ENCODE measurements at regions not wholly inside any gene's neighbourhood (a gene's known extent, or its start where the extent isn't known, plus 50 kb on each side); places are given as distances from the start of the nearest gene placed in this dataset.

DNA sequence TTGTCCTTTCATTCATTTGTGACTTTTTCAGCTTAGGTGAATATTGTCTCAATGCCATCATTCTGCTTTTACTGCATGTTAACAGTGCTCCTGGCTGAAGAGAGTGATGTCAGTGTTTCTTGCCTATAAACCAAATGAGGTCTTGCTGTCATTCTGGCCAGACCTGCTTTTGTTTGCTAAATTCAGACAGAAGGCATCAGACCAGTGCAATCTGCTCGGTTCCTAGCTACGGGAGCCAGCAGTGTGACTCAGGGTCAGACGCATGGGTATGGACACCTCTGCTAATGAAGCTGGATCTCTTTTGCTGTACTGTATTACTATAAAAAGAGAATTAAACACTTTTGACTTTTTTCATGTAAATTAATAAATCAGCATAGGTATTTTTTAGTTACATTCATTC lies 178.9 kb downstream of the TMEM182 start:
- Histone ChIP-seq H3F3A (replicated peaks; ENCODE audit: low read depth) (no peaks in the 10 kb centered on the region), H3K27me3 (ENCODE audit: insufficient read depth) (no peaks in the 10 kb centered on the region), H3K36me3 (ENCODE audit: insufficient read depth) (no peaks in the 10 kb centered on the region), H3K79me2 (replicated peaks; ENCODE audit: insufficient read depth) (no peaks in the 10 kb centered on the region), H3K4me3 (no peak overlapping the region), H3K27ac (ENCODE audit: low read depth) (no peak overlapping the region), H2AFZ (no peak overlapping the region), H3K9me2 (ENCODE audit: insufficient read depth) (no peaks in the 10 kb centered on the region), H4K20me1 (replicated peaks; ENCODE audit: insufficient read depth) (no peaks in the 10 kb centered on the region), H3K4me1 (ENCODE audit: insufficient read depth) (no peaks in the 10 kb centered on the region), H3K4me2 (no peak overlapping the region)
- ATAC-seq: no peak
- Mint-ChIP-seq H3K9me3 (no peaks in the 10 kb centered on the region; the same call in 1 of the 3 replicates), H3K27ac (no peak overlapping the region), H3K27me3 (ENCODE audit: insufficient read depth, low read depth, poor library complexity) (peaks cover 2% of the 10 kb centered on the region), H3K4me1 (no peaks in the 10 kb centered on the region; the same call in 2 of the 3 replicates), H3K36me3 (ENCODE audit: low read depth) (no peaks in the 10 kb centered on the region), H3K4me3 (no peak overlapping the region)
- no peak for DNase-seq (ENCODE audit: low spot score)
- TF ChIP-seq, protein P1, sequence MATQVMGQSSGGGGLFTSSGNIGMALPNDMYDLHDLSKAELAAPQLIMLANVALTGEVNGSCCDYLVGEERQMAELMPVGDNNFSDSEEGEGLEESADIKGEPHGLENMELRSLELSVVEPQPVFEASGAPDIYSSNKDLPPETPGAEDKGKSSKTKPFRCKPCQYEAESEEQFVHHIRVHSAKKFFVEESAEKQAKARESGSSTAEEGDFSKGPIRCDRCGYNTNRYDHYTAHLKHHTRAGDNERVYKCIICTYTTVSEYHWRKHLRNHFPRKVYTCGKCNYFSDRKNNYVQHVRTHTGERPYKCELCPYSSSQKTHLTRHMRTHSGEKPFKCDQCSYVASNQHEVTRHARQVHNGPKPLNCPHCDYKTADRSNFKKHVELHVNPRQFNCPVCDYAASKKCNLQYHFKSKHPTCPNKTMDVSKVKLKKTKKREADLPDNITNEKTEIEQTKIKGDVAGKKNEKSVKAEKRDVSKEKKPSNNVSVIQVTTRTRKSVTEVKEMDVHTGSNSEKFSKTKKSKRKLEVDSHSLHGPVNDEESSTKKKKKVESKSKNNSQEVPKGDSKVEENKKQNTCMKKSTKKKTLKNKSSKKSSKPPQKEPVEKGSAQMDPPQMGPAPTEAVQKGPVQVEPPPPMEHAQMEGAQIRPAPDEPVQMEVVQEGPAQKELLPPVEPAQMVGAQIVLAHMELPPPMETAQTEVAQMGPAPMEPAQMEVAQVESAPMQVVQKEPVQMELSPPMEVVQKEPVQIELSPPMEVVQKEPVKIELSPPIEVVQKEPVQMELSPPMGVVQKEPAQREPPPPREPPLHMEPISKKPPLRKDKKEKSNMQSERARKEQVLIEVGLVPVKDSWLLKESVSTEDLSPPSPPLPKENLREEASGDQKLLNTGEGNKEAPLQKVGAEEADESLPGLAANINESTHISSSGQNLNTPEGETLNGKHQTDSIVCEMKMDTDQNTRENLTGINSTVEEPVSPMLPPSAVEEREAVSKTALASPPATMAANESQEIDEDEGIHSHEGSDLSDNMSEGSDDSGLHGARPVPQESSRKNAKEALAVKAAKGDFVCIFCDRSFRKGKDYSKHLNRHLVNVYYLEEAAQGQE (IDR thresholded peaks at IDR 0.05; ENCODE audit: unreplicated experiment): no peak
- no peak for TF ChIP-seq JUNB (IDR thresholded peaks at IDR 0.05; ENCODE audit: unreplicated experiment)
- no peak for TF ChIP-seq NANOG (IDR thresholded peaks at IDR 0.05; ENCODE audit: borderline replicate concordance)
- TF ChIP-seq ZNF114 (CRISPR knock-in tag; IDR thresholded peaks at IDR 0.05): no peak
- no peak for TF ChIP-seq POLR2AphosphoS5 (IDR thresholded peaks at IDR 0.05; ENCODE audit: low read depth)
- TF ChIP-seq ZNF462 (CRISPR knock-in tag; IDR thresholded peaks at IDR 0.05): no peak
- TF ChIP-seq, protein P2, sequence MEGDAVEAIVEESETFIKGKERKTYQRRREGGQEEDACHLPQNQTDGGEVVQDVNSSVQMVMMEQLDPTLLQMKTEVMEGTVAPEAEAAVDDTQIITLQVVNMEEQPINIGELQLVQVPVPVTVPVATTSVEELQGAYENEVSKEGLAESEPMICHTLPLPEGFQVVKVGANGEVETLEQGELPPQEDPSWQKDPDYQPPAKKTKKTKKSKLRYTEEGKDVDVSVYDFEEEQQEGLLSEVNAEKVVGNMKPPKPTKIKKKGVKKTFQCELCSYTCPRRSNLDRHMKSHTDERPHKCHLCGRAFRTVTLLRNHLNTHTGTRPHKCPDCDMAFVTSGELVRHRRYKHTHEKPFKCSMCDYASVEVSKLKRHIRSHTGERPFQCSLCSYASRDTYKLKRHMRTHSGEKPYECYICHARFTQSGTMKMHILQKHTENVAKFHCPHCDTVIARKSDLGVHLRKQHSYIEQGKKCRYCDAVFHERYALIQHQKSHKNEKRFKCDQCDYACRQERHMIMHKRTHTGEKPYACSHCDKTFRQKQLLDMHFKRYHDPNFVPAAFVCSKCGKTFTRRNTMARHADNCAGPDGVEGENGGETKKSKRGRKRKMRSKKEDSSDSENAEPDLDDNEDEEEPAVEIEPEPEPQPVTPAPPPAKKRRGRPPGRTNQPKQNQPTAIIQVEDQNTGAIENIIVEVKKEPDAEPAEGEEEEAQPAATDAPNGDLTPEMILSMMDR (conservative IDR thresholded peaks at IDR 0.05; ENCODE audit: low read depth in 2 of 2): no peak
- TF ChIP-seq STAT1 (IDR thresholded peaks at IDR 0.05; ENCODE audit: unreplicated experiment): no peak
- TF ChIP-seq ZNF331 (CRISPR knock-in tag; IDR thresholded peaks at IDR 0.05; ENCODE audit: low read depth): no peak
- TF ChIP-seq ETS1 (IDR thresholded peaks at IDR 0.05): no peak
- TF ChIP-seq CREB1 (CRISPR knock-in tag; IDR thresholded peaks at IDR 0.05; ENCODE audit: low read depth): no peak
- TF ChIP-seq EZH2 (IDR thresholded peaks at IDR 0.05; ENCODE audit: low read depth, unreplicated experiment): no peak
- TF ChIP-seq EZH2phosphoT487 (IDR thresholded peaks at IDR 0.05; ENCODE audit: unreplicated experiment): no peak

Data from GM23338 (cell line).